ENCODE measurements at regions not wholly inside any gene's neighbourhood (a gene's known extent, or its start where the extent isn't known, plus 50 kb on each side); places are given as distances from the start of the nearest gene placed in this dataset.

DNA sequence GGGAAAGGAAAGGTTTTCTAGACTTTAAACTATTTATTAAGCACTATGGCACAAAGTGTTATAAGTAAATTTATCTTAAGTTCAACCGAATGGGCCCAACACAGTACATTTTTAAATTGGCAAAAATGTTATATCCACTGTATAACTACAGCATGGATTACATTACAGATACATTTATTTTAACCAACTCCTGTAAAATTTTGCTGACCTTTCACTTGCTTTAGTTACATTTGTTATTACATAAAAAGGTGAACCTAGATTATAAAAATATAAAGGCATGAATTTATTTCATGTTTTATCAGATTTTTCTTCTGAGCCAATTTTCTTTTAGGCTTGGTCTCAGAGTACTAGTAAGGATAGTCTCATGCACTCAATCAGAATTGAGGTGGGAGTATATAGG lies 221.9 kb upstream of the GBE1 start:
- TF ChIP-seq Cebpa-rat (IDR thresholded peaks at IDR 0.05), result no peak
- Histone ChIP-seq H3K36me3 (no peaks in the 10 kb centered on the region), H3K4me1 (no peaks in the 10 kb centered on the region), H3K27ac (no peak overlapping the region), H3K4me3 (no peak overlapping the region), H3K9me3 (replicated peaks in 1 of 11) (peaks cover 0 to 15% (median 8%) of the 10 kb centered on the region in 11 experiments; a peak in 9 of 22 replicates), H3K27me3 (no peaks in the 10 kb centered on the region), H4K20me1 (no peaks in the 10 kb centered on the region), H3K9ac (no peak overlapping the region), H3K4me2 (no peak overlapping the region)

DNA sequence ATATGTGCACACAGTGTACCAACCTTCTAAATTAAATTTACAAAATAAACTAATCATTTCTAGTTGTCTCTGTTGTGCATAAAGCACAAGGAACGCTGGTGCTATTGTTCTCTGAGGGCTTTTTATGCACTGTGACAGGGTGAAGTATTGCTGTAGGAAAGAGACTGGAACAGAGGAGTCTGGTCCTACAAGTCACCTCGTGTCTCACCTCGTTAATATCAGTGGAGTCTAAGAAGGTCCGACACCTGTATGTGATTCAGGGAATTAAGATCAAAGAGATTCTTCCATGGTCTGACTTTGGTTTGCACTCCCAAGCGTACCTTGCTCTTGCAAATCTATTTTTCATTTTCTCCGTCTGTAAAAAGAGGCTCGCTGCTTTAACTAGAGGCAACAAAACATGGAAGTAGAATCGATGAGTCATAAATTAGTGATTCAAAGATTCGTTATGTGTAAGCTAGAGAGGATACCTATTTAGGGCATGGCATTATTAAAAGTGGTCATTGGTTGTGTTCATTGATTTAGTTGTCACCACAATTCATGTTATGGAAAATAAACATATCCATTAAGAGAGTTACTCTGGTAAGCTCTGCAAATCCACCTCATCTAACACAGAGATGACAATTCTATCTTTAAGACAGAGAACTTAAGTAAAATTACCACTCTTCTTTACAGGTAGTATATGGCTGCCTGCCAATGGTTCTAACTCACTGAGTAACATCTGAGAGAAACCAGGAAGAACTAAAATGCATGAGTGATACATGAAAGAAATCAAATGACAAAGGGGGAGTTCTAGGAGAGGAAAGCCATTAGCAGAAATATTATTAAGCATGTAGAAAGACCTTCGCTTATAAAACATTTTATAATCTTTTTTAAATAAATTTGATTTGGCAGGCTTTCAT lies 219.4 kb upstream of the GBE1 start:
- H3K4me2 ChIP-seq, result no peak overlapping the region
- no peaks in the 10 kb centered on the region for H4K20me1 ChIP-seq
- TF ChIP-seq Cebpa-rat (IDR thresholded peaks at IDR 0.05), result no peak
- no peak overlapping the region for H3K4me3 ChIP-seq
- H3K27me3 ChIP-seq, result no peaks in the 10 kb centered on the region
- H3K9me3 ChIP-seq (replicated peaks in 1 of 11), result peaks cover 0 to 2% (median under 1%) of the 10 kb centered on the region in 11 experiments; a peak in 7 of 22 replicates
- no peaks in the 10 kb centered on the region for H3K36me3 ChIP-seq
- H3K4me1 ChIP-seq, result no peaks in the 10 kb centered on the region
- H3K27ac ChIP-seq, result no peak overlapping the region
- no peak overlapping the region for H3K9ac ChIP-seq

DNA sequence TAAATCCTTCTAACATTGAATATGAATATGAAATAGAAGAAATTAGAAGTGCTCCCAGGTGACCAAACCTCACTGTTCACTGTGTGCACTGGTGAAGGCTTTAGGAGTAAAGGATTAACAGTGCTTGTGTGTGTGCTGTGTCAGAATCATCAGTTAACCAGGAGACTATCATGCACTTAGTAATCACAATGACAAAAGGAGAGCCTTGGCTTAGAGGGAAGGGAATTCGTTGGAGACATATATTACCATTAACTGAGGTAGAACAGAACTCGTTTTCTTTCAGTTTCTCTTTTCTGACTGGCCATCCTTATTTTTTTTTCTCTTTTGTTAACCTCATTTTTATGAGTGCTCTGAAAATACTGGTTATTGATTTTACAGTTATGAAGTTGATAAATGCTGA lies 213.3 kb upstream of the GBE1 start:
- Histone ChIP-seq H3K36me3 (no peaks in the 10 kb centered on the region), H4K20me1 (no peaks in the 10 kb centered on the region), H3K27me3 (no peaks in the 10 kb centered on the region), H3K9ac (no peak overlapping the region), H3K4me2 (no peak overlapping the region), H3K4me3 (no peak overlapping the region), H3K9me3 (replicated peaks in 1 of 11) (peaks cover 0 to 11% (median 6%) of the 10 kb centered on the region in 11 experiments; a peak in 6 of 22 replicates), H3K27ac (no peak overlapping the region), H3K4me1 (no peaks in the 10 kb centered on the region)
- TF ChIP-seq Cebpa-rat (IDR thresholded peaks at IDR 0.05), result no peak

DNA sequence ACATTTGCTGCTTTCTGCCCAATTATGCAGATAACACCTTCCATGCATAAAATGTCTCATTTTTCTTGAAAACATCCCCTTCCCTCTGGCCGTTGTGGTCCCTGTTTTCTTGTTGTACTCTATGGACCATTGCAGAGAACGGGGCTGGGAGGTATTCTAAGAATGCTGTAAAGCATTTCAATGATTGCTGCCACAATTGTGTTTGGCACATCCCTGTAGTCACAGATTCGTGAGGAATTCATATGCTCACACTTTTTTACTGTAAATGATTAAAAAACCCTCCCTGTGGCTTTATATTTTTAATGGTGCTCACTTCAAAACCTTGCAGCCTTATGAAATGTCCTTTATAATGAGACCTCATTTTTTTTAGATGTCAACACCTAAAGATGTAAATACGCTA lies 207.2 kb upstream of the GBE1 start:
- Histone ChIP-seq H3K9me3 (replicated peaks in 1 of 11) (peaks cover 0 to 11% (median 6%) of the 10 kb centered on the region in 11 experiments; a peak in 6 of 22 replicates), H3K4me3 (no peak overlapping the region), H4K20me1 (no peaks in the 10 kb centered on the region), H3K36me3 (no peaks in the 10 kb centered on the region), H3K27me3 (no peaks in the 10 kb centered on the region), H3K9ac (no peak overlapping the region), H3K4me2 (no peak overlapping the region), H3K27ac (no peak overlapping the region), H3K4me1 (no peaks in the 10 kb centered on the region)
- TF ChIP-seq Cebpa-rat (IDR thresholded peaks at IDR 0.05), result no peak

DNA sequence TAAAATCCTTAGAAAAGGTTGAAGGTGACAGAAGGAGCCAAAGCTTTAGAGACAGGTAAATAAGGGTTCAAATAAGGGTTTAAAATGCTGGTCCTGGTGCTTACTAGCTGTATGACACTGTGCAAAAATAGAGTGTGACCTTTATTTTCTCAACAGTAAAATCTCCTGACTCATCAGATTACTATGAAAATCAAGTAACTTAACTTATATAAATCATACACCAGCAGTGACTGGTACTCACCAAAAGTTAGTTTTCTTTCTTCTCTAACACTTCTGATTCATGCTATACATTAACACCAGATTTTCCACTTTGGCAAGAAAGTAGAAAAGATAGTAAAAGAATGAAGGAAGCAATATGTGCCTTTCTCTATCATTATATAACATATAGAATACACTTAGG lies 205.9 kb upstream of the GBE1 start:
- Histone ChIP-seq H3K36me3 (no peaks in the 10 kb centered on the region), H3K9me3 (replicated peaks in 1 of 11) (peaks cover 0 to 11% (median 6%) of the 10 kb centered on the region in 11 experiments; a peak in 6 of 22 replicates), H3K27ac (no peak overlapping the region), H3K9ac (no peak overlapping the region), H4K20me1 (no peaks in the 10 kb centered on the region), H3K4me2 (no peak overlapping the region), H3K4me3 (no peak overlapping the region), H3K27me3 (no peaks in the 10 kb centered on the region), H3K4me1 (no peaks in the 10 kb centered on the region)
- TF ChIP-seq Cebpa-rat (IDR thresholded peaks at IDR 0.05), result no peak

DNA sequence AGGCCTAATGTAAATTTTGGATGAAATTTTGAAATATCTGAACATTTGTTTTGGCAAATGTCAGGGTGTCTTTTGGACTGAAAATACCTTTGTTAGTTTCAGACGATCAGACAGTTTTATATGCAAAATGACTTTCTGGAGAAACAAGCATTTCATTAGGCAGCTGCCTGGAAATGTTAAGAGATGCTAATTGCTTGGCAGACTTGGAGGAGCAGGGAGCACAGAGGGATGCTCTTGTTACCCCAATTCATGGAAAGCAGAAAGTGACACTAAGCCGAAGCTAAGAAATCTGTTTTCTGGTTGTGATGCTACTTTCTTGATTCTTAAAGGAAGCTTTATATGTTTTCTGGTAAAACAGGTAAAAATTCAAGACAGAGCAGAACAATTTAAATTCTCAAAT lies 204.3 kb upstream of the GBE1 start:
- no peak overlapping the region for H3K9ac ChIP-seq
- no peak overlapping the region for H3K4me3 ChIP-seq
- TF ChIP-seq Cebpa-rat (IDR thresholded peaks at IDR 0.05), result no peak
- H3K4me2 ChIP-seq, result no peak overlapping the region
- H3K9me3 ChIP-seq (replicated peaks in 1 of 11), result no peaks in the 10 kb centered on the region
- H3K27me3 ChIP-seq, result no peaks in the 10 kb centered on the region
- no peaks in the 10 kb centered on the region for H4K20me1 ChIP-seq
- H3K27ac ChIP-seq, result no peak overlapping the region
- H3K4me1 ChIP-seq, result no peaks in the 10 kb centered on the region
- H3K36me3 ChIP-seq, result no peaks in the 10 kb centered on the region

DNA sequence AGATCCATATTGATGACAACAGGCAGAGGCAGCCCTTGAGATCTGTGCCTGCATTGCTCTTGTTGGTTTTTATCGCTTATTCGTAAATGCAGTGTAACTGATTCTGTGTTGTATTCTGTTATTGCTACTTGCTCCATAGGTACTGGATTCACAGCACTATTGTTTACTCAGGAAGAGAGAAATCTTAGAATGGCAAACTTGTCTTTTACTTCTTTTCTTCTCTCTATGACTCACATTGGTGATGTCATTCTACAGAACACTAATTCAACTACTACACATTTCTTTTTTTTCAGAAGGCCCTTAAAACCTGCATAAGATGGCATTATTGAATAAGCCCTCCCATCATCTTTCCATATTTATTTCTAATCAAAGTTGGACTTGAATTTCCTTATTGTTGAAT lies 201.0 kb upstream of the GBE1 start:
- Histone ChIP-seq H3K4me2 (no peak overlapping the region), H4K20me1 (no peaks in the 10 kb centered on the region), H3K27me3 (no peaks in the 10 kb centered on the region), H3K4me3 (no peak overlapping the region), H3K4me1 (peaks cover 0 to 8% (median 0%) of the 10 kb centered on the region in 10 experiments; a peak in 1 of 20 replicates), H3K36me3 (no peaks in the 10 kb centered on the region), H3K9ac (no peak overlapping the region), H3K27ac (no peak overlapping the region), H3K9me3 (replicated peaks in 1 of 11) (no peaks in the 10 kb centered on the region)
- TF ChIP-seq Cebpa-rat (IDR thresholded peaks at IDR 0.05), result no peak

DNA sequence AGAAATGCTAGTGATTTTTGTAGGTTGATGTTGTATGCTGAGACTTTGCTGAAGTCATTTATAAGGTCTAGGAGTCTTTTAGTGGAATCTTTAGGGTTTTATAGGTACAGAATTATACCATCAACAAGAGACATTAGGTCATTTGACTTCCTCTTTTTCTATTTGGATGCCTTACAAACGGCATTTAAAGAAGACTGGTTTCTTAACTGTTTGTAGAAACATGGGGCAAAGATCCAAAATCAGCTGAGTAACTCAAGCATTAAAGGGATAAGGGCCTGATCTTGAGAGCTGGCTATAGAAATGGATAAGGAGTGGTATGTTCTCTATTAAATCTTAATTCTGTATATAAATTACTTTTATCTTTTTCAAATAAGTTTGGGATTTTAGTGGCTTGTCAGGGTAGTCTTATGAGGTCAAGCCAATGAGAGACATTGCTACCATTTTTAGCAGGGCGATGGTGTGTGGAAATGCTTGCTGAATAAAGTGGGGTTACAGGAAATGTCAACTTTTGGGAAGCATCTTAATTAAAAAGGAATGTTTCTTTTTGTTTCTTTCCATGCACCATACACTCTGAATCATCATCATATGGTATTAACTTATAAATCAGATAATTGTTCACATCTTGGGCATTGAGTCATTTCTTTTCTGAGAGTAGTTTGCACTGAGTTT lies 197.7 kb upstream of the GBE1 start:
- Histone ChIP-seq H3K27ac (no peak overlapping the region), H3K4me1 (peaks cover 0 to 8% (median 0%) of the 10 kb centered on the region in 10 experiments; a peak in 1 of 20 replicates), H3K4me2 (no peak overlapping the region; a peak in 1 of 22 replicates), H3K4me3 (no peak overlapping the region), H3K36me3 (no peaks in the 10 kb centered on the region), H3K9ac (no peak overlapping the region), H3K27me3 (no peaks in the 10 kb centered on the region), H4K20me1 (no peaks in the 10 kb centered on the region), H3K9me3 (replicated peaks in 1 of 11) (no peaks in the 10 kb centered on the region)
- no peak for TF ChIP-seq Cebpa-rat (IDR thresholded peaks at IDR 0.05)

DNA sequence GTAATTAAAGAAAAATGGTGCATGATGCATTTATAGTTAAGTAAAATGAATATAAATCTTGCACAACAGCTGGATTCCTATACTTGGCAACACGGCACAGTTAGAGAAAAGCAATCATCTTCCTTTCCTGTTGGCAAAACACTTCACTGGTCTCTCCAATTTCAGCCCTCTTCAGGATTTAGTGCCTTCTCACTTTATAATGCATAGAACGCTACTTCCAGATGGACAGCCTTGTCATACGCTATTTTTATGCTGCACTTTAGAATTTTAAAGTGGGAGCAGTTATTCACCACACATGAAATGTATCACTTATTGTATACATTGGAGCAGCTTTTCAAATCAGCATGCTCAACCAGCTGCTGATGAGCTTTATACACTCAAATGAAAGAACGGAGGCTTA lies 194.4 kb upstream of the GBE1 start:
- no peak overlapping the region for H3K4me2 ChIP-seq
- no peaks in the 10 kb centered on the region for H3K27me3 ChIP-seq
- H3K4me1 ChIP-seq, result peaks cover 0 to 8% (median 0%) of the 10 kb centered on the region in 10 experiments; a peak in 1 of 20 replicates

More for the DNA sequence above, 194.4 kb upstream of the GBE1 start:
- no peaks in the 10 kb centered on the region for H4K20me1 ChIP-seq
- H3K27ac ChIP-seq, result no peak overlapping the region
- no peaks in the 10 kb centered on the region for H3K9me3 ChIP-seq (replicated peaks in 1 of 11)
- no peaks in the 10 kb centered on the region for H3K36me3 ChIP-seq
- H3K9ac ChIP-seq, result no peak overlapping the region
- no peak for TF ChIP-seq Cebpa-rat (IDR thresholded peaks at IDR 0.05)
- no peak overlapping the region for H3K4me3 ChIP-seq

Data from BLaER1 treated with 17β-estradiol and CSF1 and Interleukin-3, amounts not matched to agents 10 nM and 100 nM (cell line).